ENCODE measurements at regions not wholly inside any gene's neighbourhood (a gene's known extent, or its start where the extent isn't known, plus 50 kb on each side); places are given as distances from the start of the nearest gene placed in this dataset.

GRCh38 chr13:68272652-68273051, 1042.5 kb upstream of the PCDH9 start:
- TF ChIP-seq CTCF (IDR thresholded peaks at IDR 0.05; ENCODE audit: low read depth, low read length, missing input control) (no peak), RAD21 (IDR thresholded peaks at IDR 0.05) (no peak), JUND (IDR thresholded peaks at IDR 0.05) (no peak), MAX (IDR thresholded peaks at IDR 0.05) (no peak), ZBTB33 (IDR thresholded peaks at IDR 0.05) (no peak), YY1 (IDR thresholded peaks at IDR 0.05) (no peak), NR2F2 (IDR thresholded peaks at IDR 0.05) (no peak), ATF3 (IDR thresholded peaks at IDR 0.05) (no peak), TAF1 (conservative IDR thresholded peaks at IDR 0.05) (no peak), SP1 (IDR thresholded peaks at IDR 0.05) (no peak)
